Activated naive CD8-positive, alpha-beta T cell (primary cell): ENCODE measurements at regions not wholly inside any gene's neighbourhood (a gene's known extent, or its start where the extent isn't known, plus 50 kb on each side); places are given as distances from the start of the nearest gene placed in this dataset.
"Not testable (repeated sequence)": the region's sequence is repeated elsewhere in the genome, so short reads cannot be mapped to it uniquely, and the experiment has no call there.

Experiments used
- H3K27ac Mint-ChIP-seq: one replicate; pipeline ENCODE4 v1.8.0; 2021; ENCODE audit warnings: mixed read lengths
- H3K27me3 Mint-ChIP-seq: one replicate; pipeline ENCODE4 v1.8.0; 2021; ENCODE audit warnings: mixed read lengths
- H3K36me3 Mint-ChIP-seq: one replicate; pipeline ENCODE4 v1.8.0; 2021; ENCODE audit warnings: mixed read lengths
- H3K4me1 Mint-ChIP-seq: one replicate; pipeline ENCODE4 v1.8.0; 2021; ENCODE audit warnings: low read depth, mixed read lengths
- H3K4me3 Mint-ChIP-seq: one replicate; pipeline ENCODE4 v1.8.0; 2021; ENCODE audit warnings: mild to moderate bottlenecking, mixed read lengths
- H3K9me3 Mint-ChIP-seq: one replicate; pipeline ENCODE4 v1.8.0; 2021; ENCODE audit warnings: low read depth, mixed read lengths

DNA sequence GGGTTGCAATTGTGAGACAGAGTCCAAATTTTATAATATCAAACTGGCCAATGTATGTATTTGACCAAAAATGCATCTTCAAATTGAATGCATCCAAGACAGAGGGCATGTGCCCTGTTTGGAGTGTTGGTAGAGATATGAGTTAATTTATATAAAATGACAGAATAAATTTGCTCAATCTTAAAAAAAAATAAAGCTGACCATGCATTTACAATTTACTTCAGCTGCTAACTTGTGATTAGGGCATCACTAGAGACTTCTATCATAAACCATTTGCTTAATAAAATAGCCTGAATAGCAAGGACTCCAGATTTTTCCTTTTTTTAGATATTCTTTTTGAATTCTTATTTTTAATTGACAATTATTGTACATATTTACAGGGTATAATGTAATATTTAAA is 1345.8 kb downstream of the CDH11 start:
- Mint-ChIP-seq H3K9me3 (peaks cover 16% of the 10 kb centered on the region), H3K4me3 (no peak overlapping the region), H3K27me3 (no peaks in the 10 kb centered on the region), H3K4me1 (no peaks in the 10 kb centered on the region), H3K27ac (no peak overlapping the region), H3K36me3 (no peaks in the 10 kb centered on the region)

DNA sequence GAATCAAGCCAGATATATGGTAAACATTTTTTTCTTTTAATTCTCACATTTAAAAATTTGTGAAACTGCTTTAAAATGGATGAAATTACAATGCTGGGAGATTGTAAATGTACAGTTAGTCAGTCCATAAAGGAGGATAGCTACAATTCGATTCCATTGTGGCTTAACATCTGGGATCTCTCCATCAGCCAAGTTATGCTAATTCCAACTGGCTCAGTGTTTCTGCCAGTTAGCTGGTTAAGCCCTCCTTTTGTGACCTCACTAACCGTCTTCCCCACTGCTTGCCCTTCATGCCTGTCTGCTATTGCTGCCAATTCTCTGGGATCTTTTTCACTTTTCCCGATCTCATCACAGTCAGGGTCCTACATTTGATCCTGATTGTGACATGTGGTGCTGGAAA is 1347.6 kb downstream of the CDH11 start:
- Mint-ChIP-seq H3K4me3 (no peak overlapping the region), H3K27ac (no peak overlapping the region), H3K4me1 (no peaks in the 10 kb centered on the region), H3K27me3 (no peaks in the 10 kb centered on the region), H3K9me3 (peaks cover 16% of the 10 kb centered on the region), H3K36me3 (no peaks in the 10 kb centered on the region)

DNA sequence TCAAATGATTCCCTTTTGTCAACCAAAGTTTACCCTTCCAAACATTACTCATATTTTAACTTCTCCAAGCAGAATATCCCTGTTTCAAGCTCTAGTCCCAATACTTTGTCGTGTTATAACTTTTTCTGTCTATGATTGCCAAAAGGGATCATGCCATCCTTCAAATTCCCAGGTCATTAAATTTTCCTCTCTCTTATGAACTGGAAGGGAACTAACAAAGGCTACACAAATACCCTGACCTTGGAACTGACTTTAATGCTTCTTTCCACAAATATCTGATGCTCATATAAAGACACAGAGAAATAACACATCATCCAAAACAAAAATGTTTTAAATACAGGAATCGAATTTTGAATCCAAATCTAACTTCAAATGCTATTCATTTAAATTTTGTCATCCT is 1352.7 kb downstream of the CDH11 start:
- H3K9me3 Mint-ChIP-seq = peaks cover 19% of the 10 kb centered on the region
- no peak overlapping the region for H3K27ac Mint-ChIP-seq
- H3K27me3 Mint-ChIP-seq = no peaks in the 10 kb centered on the region
- H3K36me3 Mint-ChIP-seq = no peaks in the 10 kb centered on the region
- no peaks in the 10 kb centered on the region for H3K4me1 Mint-ChIP-seq
- no peak overlapping the region for H3K4me3 Mint-ChIP-seq

DNA sequence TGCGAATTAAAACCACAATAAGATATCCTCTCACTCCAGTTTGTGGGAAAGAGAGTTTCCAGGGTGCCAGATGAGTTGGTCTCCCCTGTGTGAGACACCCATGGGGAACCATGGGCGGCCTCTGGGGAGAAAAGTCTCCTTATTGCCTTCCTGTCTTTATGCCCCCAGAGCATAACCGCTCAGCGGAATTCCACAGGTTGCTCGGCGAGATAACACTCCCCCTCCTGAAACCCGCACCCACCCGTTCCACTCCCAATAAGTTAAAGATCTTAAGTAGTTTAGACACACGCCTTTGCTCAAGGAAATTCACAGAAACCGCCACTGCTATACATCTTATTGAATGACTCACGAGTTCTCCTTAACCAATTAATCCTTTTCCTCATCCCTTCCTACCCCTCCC is 1361.6 kb downstream of the CDH11 start:
- not testable (repeated sequence) for H3K36me3 Mint-ChIP-seq, H3K27me3 Mint-ChIP-seq, H3K4me1 Mint-ChIP-seq, H3K27ac Mint-ChIP-seq, H3K4me3 Mint-ChIP-seq
- peaks cover 26% of the 10 kb centered on the region for H3K9me3 Mint-ChIP-seq

DNA sequence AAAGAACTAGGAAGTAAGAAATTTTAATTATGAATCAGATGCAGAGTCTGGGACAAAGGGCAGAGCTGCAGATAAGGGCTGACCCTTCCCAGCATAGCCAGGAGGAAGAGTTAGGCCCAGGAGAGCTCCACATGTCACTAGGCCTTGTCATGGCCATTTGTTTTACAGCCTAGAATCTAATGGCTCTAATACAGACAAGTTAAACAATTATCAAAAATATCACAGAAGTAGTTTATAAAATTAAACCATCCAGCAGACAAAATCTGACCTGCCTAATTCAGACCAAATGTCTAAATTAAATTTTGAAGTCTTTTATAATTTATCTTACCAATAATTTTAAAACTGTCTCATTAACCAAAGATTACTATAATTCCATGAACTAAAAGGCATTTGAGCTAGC is 1369.5 kb downstream of the CDH11 start:
- no peaks in the 10 kb centered on the region for H3K27me3 Mint-ChIP-seq
- no peaks in the 10 kb centered on the region for H3K36me3 Mint-ChIP-seq
- no peaks in the 10 kb centered on the region for H3K4me1 Mint-ChIP-seq
- no peak overlapping the region for H3K27ac Mint-ChIP-seq
- no peak overlapping the region for H3K4me3 Mint-ChIP-seq
- peaks cover 15% of the 10 kb centered on the region for H3K9me3 Mint-ChIP-seq

DNA sequence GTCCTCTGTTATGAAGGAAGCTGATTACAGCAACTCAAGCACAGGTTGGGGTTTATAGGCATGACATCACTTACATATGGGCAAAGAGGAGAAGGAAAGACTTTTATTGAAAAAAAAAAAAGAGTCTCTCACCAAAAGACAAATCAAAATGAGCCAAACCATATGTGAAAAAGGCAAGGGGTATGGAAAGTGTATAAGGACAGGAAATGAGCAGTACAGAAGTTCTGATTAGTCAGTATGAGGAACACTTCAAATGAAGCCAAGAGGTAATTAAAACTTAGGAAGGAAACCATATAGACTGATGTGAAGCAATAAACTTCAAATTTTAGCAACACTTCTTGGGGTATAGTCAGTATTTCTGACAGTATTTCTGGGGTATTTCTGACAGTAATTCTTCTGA is 1372.6 kb downstream of the CDH11 start:
- Mint-ChIP-seq H3K4me1 (no peaks in the 10 kb centered on the region), H3K36me3 (no peaks in the 10 kb centered on the region), H3K4me3 (no peak overlapping the region), H3K27ac (no peak overlapping the region), H3K9me3 (peaks cover 17% of the 10 kb centered on the region), H3K27me3 (no peaks in the 10 kb centered on the region)

DNA sequence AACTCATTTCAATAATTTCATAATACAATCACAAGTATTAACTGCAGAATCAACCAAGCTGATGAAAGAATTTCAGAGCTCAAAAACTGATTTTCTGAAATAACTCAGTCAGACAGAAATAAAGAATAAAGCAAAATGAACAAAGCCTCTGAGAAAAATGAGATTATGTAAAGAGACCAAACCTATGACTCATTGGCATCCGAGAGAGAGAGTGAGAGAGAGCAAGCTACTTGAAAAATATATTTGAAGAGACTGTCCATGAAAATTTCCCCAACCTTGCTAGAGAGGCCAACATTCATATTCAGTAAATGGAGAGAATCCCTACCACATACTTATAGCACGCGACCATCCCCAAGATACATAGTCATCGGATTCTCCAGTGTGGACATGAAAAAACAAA is 1376.4 kb downstream of the CDH11 start:
- Mint-ChIP-seq H3K27ac (no peak overlapping the region), H3K36me3 (no peaks in the 10 kb centered on the region), H3K4me1 (no peaks in the 10 kb centered on the region), H3K4me3 (no peak overlapping the region), H3K27me3 (no peaks in the 10 kb centered on the region), H3K9me3 (peaks cover 20% of the 10 kb centered on the region)

DNA sequence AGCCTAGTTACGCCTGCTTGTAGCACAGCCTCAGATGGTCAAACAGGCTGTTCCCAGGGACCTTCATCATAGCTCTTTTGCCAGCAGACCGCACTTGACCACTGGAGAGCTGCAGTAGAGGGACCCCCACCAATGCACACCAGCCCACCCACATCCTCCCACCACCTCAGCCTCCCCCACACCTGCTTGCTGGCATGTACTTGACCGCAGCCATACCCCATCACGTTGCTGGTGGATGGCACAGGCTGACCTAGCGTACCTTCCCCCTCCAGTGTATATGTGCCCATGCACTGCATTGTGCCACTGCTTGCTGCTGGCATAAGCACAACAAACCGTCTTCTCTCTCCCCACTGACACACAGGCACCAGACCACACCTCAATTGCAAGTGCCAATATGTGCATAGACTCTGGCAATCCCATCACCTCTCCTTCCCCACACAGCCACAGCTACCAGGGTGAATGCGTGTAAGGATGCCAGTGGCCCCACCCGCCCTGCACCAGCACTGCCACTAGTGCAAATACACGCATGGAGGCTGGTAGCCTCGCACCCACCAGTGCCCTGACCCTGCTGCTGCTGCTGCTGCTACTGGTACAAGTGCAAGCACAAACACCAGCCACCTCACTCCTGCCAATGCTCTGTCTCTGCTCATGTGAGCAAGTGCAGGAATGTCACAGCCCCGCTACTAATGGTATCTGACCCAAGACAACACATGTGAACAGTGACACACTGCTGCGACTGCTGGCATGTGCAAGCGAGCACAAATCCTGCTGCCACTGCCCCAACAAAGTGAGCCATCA is 1377.6 kb downstream of the CDH11 start:
- H3K4me3 Mint-ChIP-seq = no peak overlapping the region
- H3K36me3 Mint-ChIP-seq = no peaks in the 10 kb centered on the region
- H3K4me1 Mint-ChIP-seq = no peaks in the 10 kb centered on the region
- H3K27ac Mint-ChIP-seq = no peak overlapping the region
- H3K9me3 Mint-ChIP-seq = peaks cover 19% of the 10 kb centered on the region
- no peaks in the 10 kb centered on the region for H3K27me3 Mint-ChIP-seq

DNA sequence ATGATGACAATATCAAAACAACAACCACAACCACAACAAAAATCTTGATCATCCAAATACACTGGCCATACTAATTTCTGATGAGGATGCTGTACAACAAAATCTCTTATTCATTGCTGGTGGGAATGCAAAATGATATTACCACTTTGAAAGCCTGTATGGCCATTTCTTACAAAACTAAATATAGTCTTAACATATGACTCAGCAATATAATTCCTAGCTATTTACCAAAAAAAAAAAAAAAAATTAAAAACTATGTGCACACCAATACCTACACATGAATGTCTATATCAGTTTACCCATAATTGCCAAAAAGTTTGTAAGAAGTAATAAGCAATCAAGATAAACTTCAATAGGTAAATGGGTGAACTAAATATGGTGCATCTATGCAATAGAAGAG is 1379.7 kb downstream of the CDH11 start:
- Mint-ChIP-seq H3K27ac (no peak overlapping the region), H3K4me3 (no peak overlapping the region), H3K27me3 (no peaks in the 10 kb centered on the region), H3K9me3 (peaks cover 15% of the 10 kb centered on the region), H3K36me3 (no peaks in the 10 kb centered on the region), H3K4me1 (no peaks in the 10 kb centered on the region)

DNA sequence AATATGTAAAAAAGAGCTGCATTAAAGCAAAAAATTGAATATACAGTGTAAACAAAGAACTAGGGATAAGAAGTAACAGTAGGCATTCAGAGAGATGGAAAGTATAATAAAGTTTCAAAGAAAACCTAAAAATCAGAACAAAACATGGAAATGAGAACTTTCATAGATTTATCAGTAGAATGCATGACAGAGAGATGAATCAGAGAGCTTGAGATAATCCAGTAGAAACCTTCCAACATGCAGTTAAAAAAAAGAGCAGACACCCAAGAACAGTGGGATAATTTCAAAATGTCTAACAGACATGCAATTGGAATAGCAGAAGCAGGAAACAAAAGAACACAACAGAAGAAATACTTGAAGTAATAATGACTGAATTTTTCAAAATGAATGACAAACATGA is 1384.2 kb downstream of the CDH11 start:
- H3K27ac Mint-ChIP-seq = no peak overlapping the region
- peaks cover 13% of the 10 kb centered on the region for H3K9me3 Mint-ChIP-seq
- H3K36me3 Mint-ChIP-seq = no peaks in the 10 kb centered on the region
- H3K4me1 Mint-ChIP-seq = no peaks in the 10 kb centered on the region
- no peak overlapping the region for H3K4me3 Mint-ChIP-seq
- no peaks in the 10 kb centered on the region for H3K27me3 Mint-ChIP-seq

DNA sequence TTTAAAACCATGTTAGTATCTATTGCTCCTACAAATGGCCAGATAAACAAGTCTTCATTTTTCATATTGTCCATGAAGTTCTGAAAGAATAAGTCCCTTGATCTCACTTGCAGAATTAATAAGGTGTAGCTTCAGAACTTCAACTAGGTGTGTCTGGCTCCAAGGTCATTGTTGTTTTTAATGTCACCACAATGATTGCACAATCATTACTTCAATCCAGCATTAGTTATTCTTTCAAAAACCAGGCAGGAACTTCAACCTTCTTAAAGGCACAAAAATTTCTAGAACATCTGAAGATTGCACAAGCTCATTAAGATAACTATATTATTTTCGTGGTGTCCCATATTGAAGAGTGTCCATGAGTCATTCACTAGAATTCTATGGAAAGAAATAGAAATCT is 1386.4 kb downstream of the CDH11 start:
- no peak overlapping the region for H3K4me3 Mint-ChIP-seq
- no peaks in the 10 kb centered on the region for H3K27me3 Mint-ChIP-seq
- H3K36me3 Mint-ChIP-seq = no peaks in the 10 kb centered on the region
- H3K9me3 Mint-ChIP-seq = peaks cover 18% of the 10 kb centered on the region
- no peak overlapping the region for H3K27ac Mint-ChIP-seq
- no peaks in the 10 kb centered on the region for H3K4me1 Mint-ChIP-seq

DNA sequence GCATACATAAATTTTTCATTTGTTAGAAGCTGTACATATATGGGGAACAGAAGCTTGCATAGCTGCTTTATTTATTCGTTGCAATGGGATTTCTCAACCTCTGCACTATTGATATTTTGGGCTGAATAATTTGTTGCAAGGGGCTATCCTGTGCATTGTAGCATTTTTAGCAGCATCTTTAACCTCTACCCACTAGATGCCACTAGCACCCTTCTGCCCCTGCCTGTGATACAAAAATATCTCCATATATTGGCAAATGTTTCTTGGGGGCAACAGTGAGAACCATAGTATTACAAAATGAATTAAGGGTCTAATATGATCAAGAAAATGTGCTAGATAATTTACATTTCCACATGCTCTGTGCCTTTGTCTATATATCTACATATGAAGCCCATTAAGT is 1401.0 kb downstream of the CDH11 start:
- Mint-ChIP-seq H3K9me3 (peaks cover 9% of the 10 kb centered on the region), H3K36me3 (no peaks in the 10 kb centered on the region), H3K27ac (no peak overlapping the region), H3K4me3 (no peak overlapping the region), H3K27me3 (no peaks in the 10 kb centered on the region), H3K4me1 (no peaks in the 10 kb centered on the region)

DNA sequence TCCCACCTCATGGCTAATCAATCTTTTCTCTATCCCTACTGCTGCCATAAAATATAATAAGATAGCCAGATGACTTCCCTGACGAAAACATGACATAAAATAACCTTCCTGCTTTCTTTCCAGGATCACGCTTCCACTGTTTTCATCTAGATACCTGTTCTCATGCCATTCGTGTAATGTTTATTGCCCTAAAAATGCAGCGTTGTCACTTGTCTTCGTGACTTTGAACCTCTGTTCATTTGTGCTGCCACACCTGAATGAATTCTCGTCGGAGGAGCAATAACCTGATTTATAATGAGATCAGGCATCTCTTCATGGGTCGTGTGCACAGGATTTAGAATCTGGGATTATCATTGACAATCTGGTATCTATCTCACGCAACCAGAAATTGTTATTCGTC is 1401.9 kb downstream of the CDH11 start:
- no peaks in the 10 kb centered on the region for H3K36me3 Mint-ChIP-seq
- no peaks in the 10 kb centered on the region for H3K4me1 Mint-ChIP-seq
- no peak overlapping the region for H3K4me3 Mint-ChIP-seq
- peaks cover 9% of the 10 kb centered on the region for H3K9me3 Mint-ChIP-seq
- H3K27me3 Mint-ChIP-seq = no peaks in the 10 kb centered on the region
- H3K27ac Mint-ChIP-seq = no peak overlapping the region

DNA sequence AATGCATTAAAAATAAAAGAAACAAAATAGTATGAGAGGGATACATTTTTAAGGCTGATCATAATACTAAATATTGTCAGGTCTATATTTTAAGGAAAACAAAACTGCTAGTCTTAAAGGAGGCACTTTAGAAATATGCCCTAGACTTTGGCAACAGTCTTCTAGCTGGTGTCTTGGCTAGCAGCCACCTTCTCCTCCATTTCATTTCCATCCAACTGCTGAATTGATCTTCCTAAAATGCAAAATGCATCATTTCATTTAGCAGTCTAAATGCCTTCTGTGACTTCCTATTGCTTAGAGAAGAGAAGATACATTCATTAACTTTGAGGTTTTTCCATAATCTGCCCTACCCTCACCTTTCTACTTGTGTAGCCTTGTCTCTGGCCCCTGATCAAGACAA is 1404.1 kb downstream of the CDH11 start:
- Mint-ChIP-seq H3K27me3 (no peaks in the 10 kb centered on the region), H3K4me1 (no peaks in the 10 kb centered on the region), H3K9me3 (peaks cover 4% of the 10 kb centered on the region), H3K36me3 (no peaks in the 10 kb centered on the region), H3K4me3 (no peak overlapping the region), H3K27ac (no peak overlapping the region)

DNA sequence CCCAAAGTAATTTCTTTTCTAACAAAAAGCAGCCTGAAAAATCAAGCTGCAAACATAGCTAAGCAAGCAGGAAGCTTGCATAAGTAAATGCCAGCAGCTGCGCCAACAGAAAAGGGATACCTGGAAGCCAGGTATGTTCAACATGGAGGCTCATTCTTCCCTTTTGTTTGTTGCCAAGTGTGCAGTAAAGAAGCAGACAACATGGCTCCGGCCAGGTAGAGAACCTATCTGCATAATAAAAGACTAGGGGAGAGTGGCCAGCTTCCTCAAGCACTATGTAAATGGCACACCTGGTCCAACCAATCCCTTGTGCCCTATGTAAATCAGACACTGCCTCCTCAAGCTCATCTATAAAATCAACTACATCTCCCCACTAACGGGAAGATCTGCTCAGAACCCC is 1407.0 kb downstream of the CDH11 start:
- Mint-ChIP-seq H3K36me3 (no peaks in the 10 kb centered on the region), H3K27ac (no peak overlapping the region), H3K9me3 (peaks cover 4% of the 10 kb centered on the region), H3K27me3 (no peaks in the 10 kb centered on the region), H3K4me1 (no peaks in the 10 kb centered on the region), H3K4me3 (no peak overlapping the region)

DNA sequence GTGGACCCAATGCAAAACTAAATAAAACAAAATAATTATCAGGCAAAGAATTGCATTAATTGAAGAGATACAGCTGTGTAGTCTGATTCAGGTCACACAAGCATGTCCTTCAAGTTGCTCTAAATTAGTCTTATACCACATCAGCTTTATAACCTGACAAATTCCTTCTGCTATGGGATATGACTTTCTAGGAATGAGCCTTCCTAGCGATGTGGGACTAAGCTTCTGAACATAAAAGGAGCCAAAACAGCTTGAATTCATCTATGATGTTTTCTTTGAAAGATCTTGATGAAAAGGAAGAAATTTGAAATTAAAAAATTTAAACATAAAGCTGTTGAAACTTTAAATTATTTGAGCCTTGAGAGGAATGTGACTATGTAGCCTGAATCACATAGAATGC is 1409.1 kb downstream of the CDH11 start:
- no peaks in the 10 kb centered on the region for H3K27me3 Mint-ChIP-seq
- no peaks in the 10 kb centered on the region for H3K4me1 Mint-ChIP-seq
- peaks cover 4% of the 10 kb centered on the region for H3K9me3 Mint-ChIP-seq
- no peaks in the 10 kb centered on the region for H3K36me3 Mint-ChIP-seq
- H3K4me3 Mint-ChIP-seq = no peak overlapping the region
- no peak overlapping the region for H3K27ac Mint-ChIP-seq
